NCI-H146 (cell line): ENCODE measurements at regions not wholly inside any gene's neighbourhood (a gene's known extent, or its start where the extent isn't known, plus 50 kb on each side); places are given as distances from the start of the nearest gene placed in this dataset.
"Not testable (repeated sequence)": the region's sequence is repeated elsewhere in the genome, so short reads cannot be mapped to it uniquely, and the experiment has no call there.

Experiments
- DNase-seq: peaks from one replicate; lab custom pipeline; 2025; lab: John Stamatoyannopoulos, UW

DNA sequence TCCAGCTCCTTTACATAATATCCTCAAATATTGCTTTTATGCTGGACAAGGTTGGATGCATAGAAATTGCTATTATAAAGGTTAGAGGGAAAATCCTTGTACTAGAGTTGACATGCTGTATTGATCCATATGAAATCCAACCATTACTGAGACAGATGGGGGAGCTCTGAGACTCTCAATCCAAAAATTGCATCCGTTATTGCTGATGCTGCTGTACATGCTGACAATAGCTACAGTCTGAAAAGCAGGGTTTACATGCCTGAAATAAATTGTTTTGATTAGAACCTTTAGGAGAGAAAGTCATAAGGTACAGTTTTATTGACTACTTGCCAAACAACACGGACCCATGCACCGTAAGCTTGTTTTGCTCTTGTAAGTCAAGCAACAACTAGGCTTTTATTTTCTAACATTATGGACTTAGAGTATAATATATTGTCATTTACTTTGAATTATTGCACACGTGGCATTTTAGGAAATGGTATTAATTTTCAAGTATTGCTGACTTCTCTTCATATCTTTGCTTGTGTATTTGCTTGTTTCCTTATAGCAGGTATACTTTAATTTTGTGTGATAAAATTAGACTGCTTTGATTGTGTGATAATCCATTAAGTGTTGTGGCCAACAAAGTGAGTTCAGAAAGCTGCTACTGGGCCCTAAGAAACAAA is 1365.2 kb downstream of the STIM2 start:
- DNase-seq: no peak

DNA sequence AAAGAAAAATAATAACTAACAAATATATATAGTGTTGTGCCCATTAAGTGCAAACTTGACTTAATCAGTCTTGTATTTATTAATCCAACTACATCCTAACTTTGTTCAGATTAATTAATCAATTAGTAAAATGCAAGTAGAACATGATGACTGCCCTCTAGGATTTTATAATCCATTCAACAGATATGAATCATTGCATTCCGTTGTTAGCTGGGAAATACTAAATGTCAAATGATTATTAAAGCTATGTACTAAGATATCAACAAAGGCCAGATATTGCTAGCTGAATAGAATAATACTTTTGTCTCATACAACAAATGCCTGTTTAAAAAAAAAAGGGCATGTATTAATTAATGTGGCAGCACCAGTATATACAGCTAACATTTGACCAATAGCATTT is 1366.3 kb downstream of the STIM2 start:
- no peak for DNase-seq

DNA sequence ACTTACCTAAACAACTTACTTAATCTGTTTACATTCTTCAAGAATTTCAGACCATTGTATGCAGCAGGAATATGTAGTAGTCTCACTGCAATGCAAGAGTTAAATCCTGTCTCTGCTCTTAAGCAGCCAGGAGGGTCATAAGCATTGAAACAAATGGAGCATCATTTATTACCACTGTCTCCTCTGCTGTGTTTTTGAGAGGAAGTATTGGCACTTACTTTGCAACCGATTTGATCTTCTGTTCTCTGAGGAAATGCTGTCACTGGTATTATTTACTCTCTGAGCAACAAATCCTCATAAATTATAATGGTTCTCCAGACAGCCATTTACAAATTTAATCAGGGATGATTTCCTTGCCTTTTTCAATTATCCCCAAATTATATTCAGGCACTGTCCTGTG is 1367.1 kb downstream of the STIM2 start:
- no peak for DNase-seq

GRCh38 chr4:28228561-28229491 is 1368.2 kb downstream of the STIM2 start:
- no peak for DNase-seq

DNA sequence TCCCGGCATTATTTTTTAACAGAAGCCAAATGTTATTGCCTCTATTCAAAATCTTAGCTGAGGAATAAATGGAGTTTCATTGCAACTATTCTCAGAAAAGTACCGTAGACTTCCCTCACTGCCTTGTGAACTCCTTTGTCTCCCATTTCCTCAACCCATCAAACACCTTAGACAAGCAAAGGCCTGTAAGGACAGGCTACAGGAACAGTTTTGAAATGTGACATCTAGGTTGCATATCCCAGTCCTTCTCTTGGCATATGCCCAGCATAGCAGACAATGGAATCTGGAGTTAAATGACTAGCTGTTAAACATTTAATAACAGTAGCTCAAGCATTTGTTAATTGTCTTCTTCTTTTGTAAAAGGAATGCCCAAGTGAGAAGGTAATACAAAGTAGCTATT is 1371.7 kb downstream of the STIM2 start:
- DNase-seq: no peak

DNA sequence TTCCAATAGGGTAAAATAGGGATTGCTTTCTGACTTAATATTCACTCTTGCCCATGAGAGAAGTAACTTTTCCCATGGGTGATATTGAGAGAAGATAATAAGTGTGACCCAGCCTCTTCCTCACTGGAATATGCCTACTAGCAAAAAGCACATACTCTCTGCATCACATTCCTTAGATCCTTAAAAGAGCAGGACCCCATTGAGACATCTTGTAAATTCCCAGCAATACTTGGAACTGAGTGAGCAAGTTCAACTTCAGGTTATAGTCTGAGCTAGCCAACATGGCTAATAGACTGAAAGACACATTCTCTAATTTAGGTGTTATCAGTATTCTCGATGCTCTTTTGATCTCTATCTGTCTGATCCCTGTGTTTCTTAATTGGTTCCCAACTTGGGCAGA is 1372.3 kb downstream of the STIM2 start:
- no peak for DNase-seq

DNA sequence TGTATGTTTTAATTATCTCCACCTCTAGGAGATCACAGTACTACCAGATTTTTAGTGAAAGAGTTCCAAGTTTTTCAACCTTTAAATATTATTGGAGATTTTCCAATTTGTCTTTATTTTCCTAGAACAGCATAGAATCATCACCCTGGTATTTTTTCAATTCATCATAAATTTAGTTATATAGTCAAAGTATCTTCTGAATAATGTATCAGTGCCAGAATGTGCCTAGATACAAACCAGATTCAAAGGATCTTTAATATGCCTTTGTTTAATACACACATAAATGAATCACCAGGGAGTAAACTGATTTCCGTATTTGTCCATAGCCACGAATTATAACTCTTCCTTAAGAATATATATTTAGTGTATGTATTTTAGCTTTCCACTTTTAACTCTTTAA is 1373.1 kb downstream of the STIM2 start:
- DNase-seq: no peak

- DNase-seq: no peak
Measured at GRCh38 chr4:28238876-28239275, 1378.2 kb downstream of the STIM2 start.

GRCh38 chr4:28241021-28241420 is 1380.4 kb downstream of the STIM2 start:
- DNase-seq: no peak

DNA sequence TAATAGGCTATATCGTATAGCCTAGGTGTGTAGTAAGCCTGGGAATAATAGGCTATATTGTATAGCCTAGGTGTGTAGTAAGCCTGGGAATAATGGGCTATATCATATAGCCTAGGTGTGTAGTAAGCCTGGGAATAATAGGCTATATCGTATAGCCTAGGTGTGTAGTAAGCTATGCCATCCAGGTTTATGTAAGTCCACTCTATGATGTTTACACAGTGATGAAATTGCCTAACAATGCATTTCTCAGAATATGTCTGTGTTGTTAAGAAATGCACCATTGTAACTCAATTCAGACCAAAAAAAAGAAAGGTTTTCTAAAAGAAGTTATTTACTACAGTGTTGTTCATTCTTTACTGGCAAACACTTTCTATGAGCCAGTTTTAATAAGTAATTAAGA is 1387.2 kb downstream of the STIM2 start:
- DNase-seq: no peak

DNA sequence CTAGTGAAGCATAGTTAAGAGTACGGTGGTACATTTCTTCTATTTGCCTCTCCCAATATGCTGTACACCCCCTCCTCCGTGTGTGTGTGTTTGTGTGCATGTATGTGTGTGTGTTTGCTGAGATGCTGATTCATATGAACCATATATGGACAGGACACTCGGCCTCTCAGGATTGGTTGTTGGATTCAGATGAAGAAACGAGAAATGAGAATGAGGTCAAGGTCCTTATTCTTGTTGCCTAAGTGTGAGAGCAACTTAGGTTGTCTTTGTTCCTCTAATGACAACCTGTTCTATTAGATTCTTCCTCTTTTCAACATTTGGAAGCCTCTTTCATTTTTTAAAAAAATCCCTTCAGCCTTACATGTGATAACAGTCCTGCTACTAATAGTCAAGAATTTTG is 1387.6 kb downstream of the STIM2 start:
- no peak for DNase-seq

DNA sequence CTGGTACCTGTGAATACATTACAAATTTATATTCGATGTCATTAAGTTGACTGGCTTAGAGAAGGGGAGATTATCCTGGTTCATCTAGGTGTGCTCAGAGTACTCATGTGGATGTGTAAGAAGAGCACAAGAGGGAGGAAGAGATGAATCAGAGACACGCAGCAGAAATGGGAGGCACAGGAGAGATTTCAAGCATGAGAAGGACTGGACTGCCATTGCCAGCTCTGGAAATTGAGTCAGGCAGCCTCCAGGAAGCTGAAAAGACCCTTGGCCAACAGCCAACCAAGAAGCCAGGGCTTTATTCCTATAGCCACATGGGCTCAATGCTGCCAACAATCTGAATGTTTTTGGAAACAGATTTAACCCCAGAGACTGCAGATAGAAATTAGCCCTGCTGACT is 1390.0 kb downstream of the STIM2 start:
- DNase-seq: no peak

DNA sequence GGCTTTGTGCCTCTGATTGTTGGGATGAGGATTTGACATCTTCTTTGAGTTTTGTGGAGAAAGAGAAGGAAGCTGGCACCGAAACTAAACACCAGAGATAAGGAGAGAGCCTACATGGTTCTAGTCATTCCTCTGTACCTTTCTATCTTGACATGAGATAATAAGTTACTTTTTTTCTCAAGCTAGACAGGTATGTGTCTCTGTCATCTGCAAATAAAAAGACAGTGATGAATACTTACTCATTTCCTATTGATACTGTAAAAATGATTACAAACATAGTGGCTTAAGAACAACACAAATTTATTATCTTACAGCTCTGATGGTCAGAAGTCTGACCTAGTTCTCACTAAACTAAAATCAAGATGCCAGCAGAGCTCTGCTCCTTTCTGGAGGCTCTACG is 1391.2 kb downstream of the STIM2 start:
- no peak for DNase-seq

DNA sequence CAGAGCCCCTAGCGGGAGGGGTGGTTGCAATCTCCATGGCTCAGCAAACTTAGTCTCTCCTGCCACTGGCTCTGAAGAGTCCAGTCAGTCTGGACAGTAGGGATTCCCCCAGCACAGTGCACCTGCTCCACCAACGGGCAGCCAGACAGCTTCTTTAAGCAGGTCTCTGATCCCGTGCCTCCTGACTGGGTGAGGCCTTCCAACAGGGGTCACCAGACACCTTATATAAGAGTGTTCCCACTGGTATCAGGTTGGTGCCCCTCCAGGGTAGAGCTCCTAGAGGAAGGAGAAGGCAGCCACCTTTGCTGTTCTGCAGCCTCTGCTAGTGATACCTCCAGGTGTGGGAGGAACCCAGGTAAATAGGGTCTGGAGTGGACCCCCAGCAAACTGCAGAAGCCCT is 1393.4 kb downstream of the STIM2 start:
- DNase-seq: no peak

GRCh38 chr4:28256295-28256694 is 1395.7 kb downstream of the STIM2 start:
- no peak for DNase-seq

DNA sequence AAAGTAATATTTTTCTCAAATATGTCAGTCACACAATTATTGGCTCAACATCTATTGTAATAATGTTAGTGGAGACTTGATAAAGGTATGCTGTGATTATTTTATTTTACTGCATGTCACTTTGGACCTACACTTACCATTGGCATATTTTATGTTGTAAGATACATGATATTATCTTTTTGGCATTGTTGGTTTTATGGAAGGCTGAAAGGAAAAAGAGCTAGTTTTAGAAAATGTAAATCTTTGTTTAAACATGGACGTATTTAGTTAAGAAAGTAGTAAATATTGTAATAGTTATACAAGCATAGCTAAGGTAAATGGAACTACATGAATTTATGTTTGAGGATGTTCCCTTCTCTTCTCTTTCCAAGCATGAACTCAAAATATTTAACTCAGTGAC is 1399.3 kb downstream of the STIM2 start:
- no peak for DNase-seq

- DNase-seq: no peak
Measured at GRCh38 chr4:28267166-28267565, 1406.5 kb downstream of the STIM2 start.

GRCh38 chr4:28269426-28269825 is 1408.8 kb downstream of the STIM2 start:
- DNase-seq: no peak

DNA sequence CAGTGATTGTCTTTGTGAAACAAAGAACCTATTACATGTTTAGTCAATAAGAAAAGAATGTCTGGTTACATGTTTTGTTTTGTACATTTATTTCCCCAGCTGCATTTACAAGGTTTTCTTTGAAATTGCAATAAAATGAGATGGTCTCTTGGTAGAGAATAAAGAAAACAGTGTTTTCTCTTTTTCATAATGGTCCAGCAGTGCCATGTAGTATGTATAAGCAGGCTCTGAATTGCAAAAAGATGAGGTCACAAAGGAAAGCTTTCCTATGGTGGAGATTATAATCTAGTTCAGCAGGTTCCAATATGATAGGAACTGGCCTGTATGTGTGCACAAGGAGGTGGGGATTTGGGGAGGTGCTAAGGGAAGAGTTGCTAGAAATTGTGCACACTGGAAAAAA is 1417.3 kb downstream of the STIM2 start:
- DNase-seq: no peak

DNA sequence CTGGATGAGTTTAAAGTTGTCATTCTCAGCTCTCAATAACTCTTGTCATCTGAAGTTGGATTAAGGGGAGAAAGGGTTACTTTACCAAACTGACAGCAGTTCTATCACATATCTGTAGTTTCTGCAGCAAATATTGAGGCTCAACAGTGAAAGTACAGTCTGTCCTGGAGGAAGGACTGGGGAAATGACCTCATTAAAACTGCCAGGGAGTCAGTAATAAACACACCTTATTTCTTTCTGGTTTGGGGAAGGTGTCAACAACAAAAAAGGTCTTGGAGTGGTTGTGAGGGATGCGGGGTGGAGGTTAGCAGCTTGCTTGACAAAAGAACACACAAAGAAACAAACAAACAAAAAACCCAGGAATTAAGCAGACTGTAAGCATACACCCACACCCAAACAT is 1418.0 kb downstream of the STIM2 start:
- DNase-seq: no peak

GRCh38 chr4:28279249-28279648 is 1418.6 kb downstream of the STIM2 start:
- DNase-seq: no peak

DNA sequence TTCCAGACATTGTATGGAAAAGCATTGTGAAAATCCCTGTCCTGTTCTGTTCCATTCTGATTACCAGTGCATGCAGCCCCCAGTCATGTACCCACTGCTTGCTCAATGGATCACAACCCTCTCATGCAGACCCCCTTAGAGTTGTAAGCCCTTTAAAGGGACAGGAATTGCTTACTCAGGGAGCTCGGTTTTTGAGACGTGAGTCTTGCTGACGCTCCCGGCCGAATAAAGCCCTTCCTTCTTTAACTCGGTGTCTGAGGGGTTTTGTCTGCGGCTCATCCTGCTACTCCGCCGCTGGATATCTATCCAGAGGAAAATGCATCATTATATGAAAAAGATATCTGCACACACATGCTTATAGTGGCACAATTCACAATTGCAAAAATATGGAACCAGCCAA is 1425.6 kb downstream of the STIM2 start:
- DNase-seq: not testable (repeated sequence)

- no peak for DNase-seq
Measured at GRCh38 chr4:28287831-28288233, 1427.2 kb downstream of the STIM2 start.

DNA sequence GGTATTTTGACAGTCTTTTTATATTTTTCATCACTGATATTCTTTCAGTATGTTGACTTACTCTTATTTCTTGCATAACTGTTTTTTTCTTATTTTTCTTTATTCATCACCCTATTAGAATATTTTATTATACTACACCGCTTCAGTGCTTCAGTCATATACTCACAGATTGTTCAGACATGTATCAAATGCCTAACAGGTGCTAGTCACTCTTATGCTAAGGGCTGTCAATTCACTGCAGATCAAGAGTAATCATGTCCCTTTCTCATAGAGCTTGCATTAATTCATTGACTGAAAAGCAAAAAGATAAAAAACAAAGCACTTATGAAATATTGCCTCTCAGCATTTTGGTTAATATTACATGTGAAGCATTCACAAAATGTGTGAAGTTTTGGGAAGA is 1435.6 kb downstream of the STIM2 start:
- DNase-seq: no peak
